Coronary artery (tissue), 2 donors: ENCODE measurements at regions not wholly inside any gene's neighbourhood (a gene's known extent, or its start where the extent isn't known, plus 50 kb on each side); places are given as distances from the start of the nearest gene placed in this dataset.

Experiments
- DNase-seq: peaks from one replicate; pipeline ENCODE4 v3.0.0-alpha.2; 2017; ENCODE audit warnings: low spot score
- H3K27ac ChIP-seq, 2 donors: fragments of 200-600 bp; sonication (generic); one replicate each; pipeline ENCODE4 v1.5.1; 2016 to 2019
- H3K4me3 ChIP-seq: fragments of 200-600 bp; sonication (generic); 2 replicates; pipeline ENCODE4 v1.5.1; 2016; ENCODE audit warnings: mild to moderate bottlenecking, moderate library complexity
- TF ChIP-seq, protein P1 (sequence below): fragments of 200-600 bp; sonication (generic); IDR thresholded peaks from one replicate; pipeline ENCODE4 v1.5.1; 2019; ENCODE audit warnings: antibody characterized with exemption

DNA sequence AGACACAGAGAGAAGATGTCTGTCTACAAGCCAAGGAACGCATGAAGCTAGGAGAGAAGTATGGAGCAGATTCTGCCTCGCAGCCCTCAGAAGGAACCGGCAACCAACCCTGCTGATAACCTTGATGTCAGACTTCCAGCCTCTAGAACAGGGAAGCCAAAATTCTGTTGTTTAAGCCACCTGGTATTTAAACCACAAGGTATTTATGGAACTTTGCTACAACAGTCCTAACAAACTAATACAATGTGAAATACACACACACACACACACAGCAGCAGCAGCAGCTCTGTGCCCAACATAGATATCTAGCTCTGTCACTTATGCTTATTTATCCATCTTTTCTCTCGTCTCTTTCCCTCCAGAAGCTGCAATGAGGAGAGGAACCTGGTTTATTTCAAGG lies 400.0 kb downstream of the ETS1 start:
- TF ChIP-seq, protein P1, sequence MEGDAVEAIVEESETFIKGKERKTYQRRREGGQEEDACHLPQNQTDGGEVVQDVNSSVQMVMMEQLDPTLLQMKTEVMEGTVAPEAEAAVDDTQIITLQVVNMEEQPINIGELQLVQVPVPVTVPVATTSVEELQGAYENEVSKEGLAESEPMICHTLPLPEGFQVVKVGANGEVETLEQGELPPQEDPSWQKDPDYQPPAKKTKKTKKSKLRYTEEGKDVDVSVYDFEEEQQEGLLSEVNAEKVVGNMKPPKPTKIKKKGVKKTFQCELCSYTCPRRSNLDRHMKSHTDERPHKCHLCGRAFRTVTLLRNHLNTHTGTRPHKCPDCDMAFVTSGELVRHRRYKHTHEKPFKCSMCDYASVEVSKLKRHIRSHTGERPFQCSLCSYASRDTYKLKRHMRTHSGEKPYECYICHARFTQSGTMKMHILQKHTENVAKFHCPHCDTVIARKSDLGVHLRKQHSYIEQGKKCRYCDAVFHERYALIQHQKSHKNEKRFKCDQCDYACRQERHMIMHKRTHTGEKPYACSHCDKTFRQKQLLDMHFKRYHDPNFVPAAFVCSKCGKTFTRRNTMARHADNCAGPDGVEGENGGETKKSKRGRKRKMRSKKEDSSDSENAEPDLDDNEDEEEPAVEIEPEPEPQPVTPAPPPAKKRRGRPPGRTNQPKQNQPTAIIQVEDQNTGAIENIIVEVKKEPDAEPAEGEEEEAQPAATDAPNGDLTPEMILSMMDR: no peak
- Histone ChIP-seq H3K4me3 (no peak overlapping the region), H3K27ac (no peak overlapping the region)
- no peak for DNase-seq

- no peak overlapping the region for H3K27ac ChIP-seq
Observed at GRCh38 chr11:128184981-128185380, 402.4 kb downstream of the ETS1 start.

DNA sequence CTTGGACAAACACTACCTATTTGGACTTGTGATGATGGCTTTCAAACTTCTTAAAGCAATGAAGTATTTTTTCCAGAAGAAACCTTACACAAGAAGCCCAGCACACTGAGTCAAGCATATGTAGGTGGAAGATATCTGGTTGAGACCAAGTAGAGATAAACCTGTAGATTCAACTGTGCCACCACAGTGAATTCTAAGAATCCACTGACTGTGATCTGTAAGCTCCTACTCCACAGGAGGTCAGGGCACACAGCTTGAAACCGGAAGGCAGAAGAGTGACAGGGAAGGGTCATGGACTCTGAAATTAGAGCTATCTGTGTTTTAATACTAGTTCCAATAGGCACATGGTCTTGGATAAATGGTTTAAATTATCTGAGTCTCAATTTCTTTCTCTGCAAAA lies 404.5 kb downstream of the ETS1 start:
- TF ChIP-seq, protein P1: no peak
- no peak overlapping the region for H3K4me3 ChIP-seq
- DNase-seq: no peak
- no peak overlapping the region for H3K27ac ChIP-seq

More at GRCh38 chr11:128184981-128185380, 402.4 kb downstream of the ETS1 start:
- DNase-seq: no peak
- H3K4me3 ChIP-seq: no peak overlapping the region
- TF ChIP-seq, protein P1: no peak

GRCh38 chr11:128181984-128182383 lies 405.4 kb downstream of the ETS1 start:
- no peak overlapping the region for H3K27ac ChIP-seq
- TF ChIP-seq, protein P1: no peak
- no peak for DNase-seq
- no peak overlapping the region for H3K4me3 ChIP-seq

GRCh38 chr11:128181088-128181480 lies 406.3 kb downstream of the ETS1 start:
- TF ChIP-seq, protein P1: no peak
- Histone ChIP-seq H3K4me3 (no peak overlapping the region), H3K27ac (no peak overlapping the region)
- no peak for DNase-seq

- TF ChIP-seq, protein P1: no peak
- H3K27ac ChIP-seq: no peak overlapping the region
Observed at GRCh38 chr11:128180441-128181087, 406.8 kb downstream of the ETS1 start.

DNA sequence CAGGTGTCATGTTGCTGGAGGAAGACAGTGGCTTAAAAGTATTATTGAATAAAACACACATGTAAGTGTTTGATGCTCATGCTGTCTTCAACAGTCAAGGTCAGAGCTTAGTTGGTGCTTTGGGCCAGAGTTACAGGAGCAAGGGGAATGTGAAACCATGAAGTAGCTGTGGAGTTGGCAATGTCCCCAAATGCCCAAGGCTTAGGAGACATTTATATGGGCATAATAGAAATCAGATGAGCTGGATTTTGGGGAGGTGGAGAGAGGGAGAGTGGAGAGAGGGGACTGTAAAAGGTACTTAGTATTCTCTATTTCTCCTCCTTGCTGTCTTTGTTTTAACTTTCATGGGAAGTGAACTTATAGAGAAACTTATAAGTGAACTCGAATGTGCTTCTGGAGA lies 407.8 kb downstream of the ETS1 start:
- Histone ChIP-seq H3K4me3 (no peak overlapping the region), H3K27ac (no peak overlapping the region)
- TF ChIP-seq, protein P1: no peak

More at GRCh38 chr11:128180441-128181087, 406.8 kb downstream of the ETS1 start:
- DNase-seq: no peak
- no peak overlapping the region for H3K4me3 ChIP-seq

More for the DNA sequence above, 407.8 kb downstream of the ETS1 start:
- no peak for DNase-seq
